DND-41 (cell line): ENCODE measurements at regions not wholly inside any gene's neighbourhood (a gene's known extent, or its start where the extent isn't known, plus 50 kb on each side); places are given as distances from the start of the nearest gene placed in this dataset.

Source experiments
- ATAC-seq: fragments of 200-7000 bp; cut with Tn5 transposase; 3 replicates; pipeline ENCODE4 v1.9.1; 2021; ENCODE audit warnings: low read depth; ENCODE audit not compliant: insufficient read depth
- DNase-seq: peaks from one replicate; pipeline ENCODE4 v3.0.0-alpha.2; 2020
- H2AFZ ChIP-seq: 2 replicates; pipeline ENCODE4 v1.6.0; 2012; ENCODE audit warnings: low read depth, low read length
- H3K27ac ChIP-seq: 2 replicates; pipeline ENCODE4 v1.5.1; 2012; ENCODE audit warnings: low read length, inconsistent platforms
- H3K27me3 ChIP-seq: fragments of 200-600 bp; sonication (generic); 2 replicates; pipeline ENCODE4 v1.6.0; 2012; ENCODE audit warnings: low read length, mild to moderate bottlenecking, inconsistent platforms; ENCODE audit not compliant: insufficient read depth, poor library complexity
- H3K36me3 ChIP-seq: 2 replicates; pipeline ENCODE4 v1.5.1; 2012; ENCODE audit warnings: low read length, inconsistent platforms; ENCODE audit not compliant: insufficient read depth
- H3K4me1 ChIP-seq: 2 replicates; pipeline ENCODE4 v1.5.1; 2012; ENCODE audit warnings: mild to moderate bottlenecking, low read length; ENCODE audit not compliant: insufficient read depth
- H3K4me2 ChIP-seq: 2 replicates; pipeline ENCODE4 v1.6.0; 2012; ENCODE audit warnings: mild to moderate bottlenecking, moderate library complexity, low read length, inconsistent platforms; ENCODE audit not compliant: insufficient read depth
- H3K4me3 ChIP-seq, 2 experiments: fragments of 200-600 bp in 1 of 2; shearing (Covaris generic) in 1 of 2; 2 replicates each; pipeline ENCODE4 v1.5.1; 2012 to 2016; ENCODE audit warnings: inconsistent platforms in 2 of 2, low read length in 2 of 2, mild to moderate bottlenecking in 2 of 2, low read depth in 1 of 2, moderate library complexity in 1 of 2
- H3K79me2 ChIP-seq: 2 replicates; pipeline ENCODE4 v1.6.0; 2012; ENCODE audit warnings: low read length, inconsistent platforms; ENCODE audit not compliant: insufficient read depth
- H3K9ac ChIP-seq: 2 replicates; pipeline ENCODE4 v1.6.0; 2012; ENCODE audit warnings: low read depth, mild to moderate bottlenecking, inconsistent platforms, low read length, moderate library complexity
- H3K9me3 ChIP-seq: 2 replicates; pipeline ENCODE4 v1.5.1; 2012; ENCODE audit warnings: low read length, moderate library complexity, mild to moderate bottlenecking, inconsistent platforms; ENCODE audit not compliant: insufficient read depth, severe bottlenecking
- H4K20me1 ChIP-seq: 2 replicates; pipeline ENCODE4 v1.6.0; 2012; ENCODE audit warnings: low read length; ENCODE audit not compliant: insufficient read depth
- EZH2 ChIP-seq: IDR thresholded peaks from 3 replicates; pipeline ENCODE4 v1.6.1; 2012; ENCODE audit warnings: borderline replicate concordance, low read depth, mild to moderate bottlenecking, moderate library complexity, low read length, inconsistent platforms; ENCODE audit not compliant: severe bottlenecking
- TF ChIP-seq, protein P1 (sequence below): IDR thresholded peaks from 2 replicates; pipeline ENCODE4 v1.5.1; 2012; ENCODE audit warnings: borderline replicate concordance, low read length, moderate library complexity, mild to moderate bottlenecking; ENCODE audit not compliant: poor library complexity, severe bottlenecking; ENCODE audit errors: extremely low read depth

DNA sequence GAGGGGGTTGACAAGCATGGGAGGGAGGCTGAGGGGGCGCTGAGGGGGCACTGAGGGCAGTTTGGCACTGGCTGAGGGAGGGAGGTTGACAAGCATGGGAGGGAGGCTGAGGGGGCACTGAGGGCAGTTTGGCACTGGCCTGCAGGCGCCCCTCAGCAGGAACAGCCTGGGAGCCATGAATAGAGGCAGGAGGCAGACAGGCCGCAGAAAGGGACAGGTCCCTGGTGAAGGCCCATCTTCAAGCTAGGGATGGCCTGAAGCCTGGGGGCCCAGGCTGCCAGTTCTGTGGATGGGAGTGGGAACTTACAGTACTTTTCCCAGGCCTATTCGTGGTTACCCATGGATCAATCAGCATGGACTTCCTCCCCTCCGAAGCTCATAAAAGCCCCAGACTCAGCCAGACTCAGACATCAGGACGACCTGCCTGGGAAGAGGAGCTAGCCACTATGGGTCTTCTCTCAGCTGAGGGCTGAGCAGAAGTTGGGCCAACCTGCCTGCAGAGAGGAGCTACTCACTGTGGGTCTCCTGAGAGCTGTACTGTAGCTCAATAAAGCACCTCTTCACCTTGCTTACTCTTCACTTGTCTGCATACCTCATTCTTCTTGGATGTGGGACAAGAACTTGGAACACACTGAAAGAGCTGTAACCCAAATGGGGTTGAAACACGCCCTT lies 72.8 kb upstream of the BRD7 start:
- Histone ChIP-seq H3K9me3 (peaks cover 32% of the 10 kb centered on the region), H3K9ac (no peak overlapping the region), H3K27me3 (no peaks in the 10 kb centered on the region), H2AFZ (no peak overlapping the region), H3K36me3 (no peaks in the 10 kb centered on the region), H3K79me2 (no peaks in the 10 kb centered on the region), H4K20me1 (no peaks in the 10 kb centered on the region), H3K4me3 (no peak overlapping the region), H3K4me1 (no peaks in the 10 kb centered on the region), H3K27ac (no peak overlapping the region), H3K4me2 (no peak overlapping the region)
- ATAC-seq (no peak), DNase-seq (peak; percentile 10)
- TF ChIP-seq EZH2: no peak
- TF ChIP-seq, protein P1, sequence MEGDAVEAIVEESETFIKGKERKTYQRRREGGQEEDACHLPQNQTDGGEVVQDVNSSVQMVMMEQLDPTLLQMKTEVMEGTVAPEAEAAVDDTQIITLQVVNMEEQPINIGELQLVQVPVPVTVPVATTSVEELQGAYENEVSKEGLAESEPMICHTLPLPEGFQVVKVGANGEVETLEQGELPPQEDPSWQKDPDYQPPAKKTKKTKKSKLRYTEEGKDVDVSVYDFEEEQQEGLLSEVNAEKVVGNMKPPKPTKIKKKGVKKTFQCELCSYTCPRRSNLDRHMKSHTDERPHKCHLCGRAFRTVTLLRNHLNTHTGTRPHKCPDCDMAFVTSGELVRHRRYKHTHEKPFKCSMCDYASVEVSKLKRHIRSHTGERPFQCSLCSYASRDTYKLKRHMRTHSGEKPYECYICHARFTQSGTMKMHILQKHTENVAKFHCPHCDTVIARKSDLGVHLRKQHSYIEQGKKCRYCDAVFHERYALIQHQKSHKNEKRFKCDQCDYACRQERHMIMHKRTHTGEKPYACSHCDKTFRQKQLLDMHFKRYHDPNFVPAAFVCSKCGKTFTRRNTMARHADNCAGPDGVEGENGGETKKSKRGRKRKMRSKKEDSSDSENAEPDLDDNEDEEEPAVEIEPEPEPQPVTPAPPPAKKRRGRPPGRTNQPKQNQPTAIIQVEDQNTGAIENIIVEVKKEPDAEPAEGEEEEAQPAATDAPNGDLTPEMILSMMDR: no peak

DNA sequence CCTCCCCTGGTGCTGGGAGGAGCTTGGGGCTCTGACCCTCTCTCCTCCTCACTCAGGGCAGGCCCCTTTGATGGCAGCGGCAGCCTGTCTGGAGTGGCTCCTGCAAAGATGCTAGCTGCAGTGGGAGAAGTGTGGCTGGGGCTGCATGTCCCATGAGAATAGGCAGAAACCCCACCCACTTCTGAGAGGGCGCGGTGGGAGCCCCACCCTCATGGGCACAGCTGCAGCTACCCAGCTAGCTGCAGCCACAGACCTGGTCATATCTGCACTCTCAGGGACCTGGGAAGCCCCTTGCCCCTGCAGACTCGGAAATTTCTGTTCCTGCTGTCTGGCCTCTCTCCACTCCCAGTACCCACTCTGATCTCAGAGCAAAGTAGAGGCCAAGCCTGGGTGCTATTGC lies 72.2 kb upstream of the BRD7 start:
- Histone ChIP-seq H3K27me3 (no peaks in the 10 kb centered on the region), H4K20me1 (no peaks in the 10 kb centered on the region), H3K4me1 (no peaks in the 10 kb centered on the region), H3K36me3 (no peaks in the 10 kb centered on the region), H3K4me3 (no peak overlapping the region), H3K4me2 (no peak overlapping the region), H3K9me3 (peaks cover 32% of the 10 kb centered on the region), H3K79me2 (no peaks in the 10 kb centered on the region), H3K27ac (no peak overlapping the region), H2AFZ (no peak overlapping the region), H3K9ac (no peak overlapping the region)
- ATAC-seq (no peak), DNase-seq (no peak)
- TF ChIP-seq, protein P1: no peak
- TF ChIP-seq EZH2: no peak

DNA sequence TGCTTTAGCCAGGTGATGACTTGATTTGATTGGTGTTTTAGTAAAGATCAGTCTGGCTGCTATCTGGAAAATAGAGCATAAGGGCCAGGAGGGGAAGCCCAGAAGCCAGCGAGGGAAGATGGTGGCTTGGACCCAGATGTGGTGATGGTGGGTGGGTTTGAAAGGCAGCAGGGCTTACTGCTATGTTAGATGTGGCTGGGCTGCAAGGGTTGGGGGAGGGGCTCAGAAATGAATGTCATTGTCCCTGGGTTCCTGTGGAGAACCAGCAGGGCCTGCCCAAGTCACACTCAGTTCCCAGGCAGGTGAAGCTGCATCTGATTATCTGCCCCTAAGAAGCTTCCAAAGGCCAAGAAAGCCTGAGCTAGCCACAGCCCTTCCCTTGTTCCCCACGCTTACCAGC lies 71.7 kb upstream of the BRD7 start:
- Histone ChIP-seq H4K20me1 (no peaks in the 10 kb centered on the region), H3K9ac (no peak overlapping the region), H2AFZ (no peak overlapping the region), H3K27ac (no peak overlapping the region), H3K4me2 (no peak overlapping the region), H3K36me3 (no peaks in the 10 kb centered on the region), H3K4me3 (no peak overlapping the region), H3K79me2 (no peaks in the 10 kb centered on the region), H3K4me1 (no peaks in the 10 kb centered on the region), H3K9me3 (peaks cover 32% of the 10 kb centered on the region), H3K27me3 (no peaks in the 10 kb centered on the region)
- ATAC-seq (no peak), DNase-seq (no peak)
- no peak for TF ChIP-seq EZH2
- TF ChIP-seq, protein P1: no peak
